ENCODE measurements at regions not wholly inside any gene's neighbourhood (a gene's known extent, or its start where the extent isn't known, plus 50 kb on each side); places are given as distances from the start of the nearest gene placed in this dataset.
"Not testable (repeated sequence)": the region's sequence is repeated elsewhere in the genome, so short reads cannot be mapped to it uniquely, and the experiment has no call there.

DNA sequence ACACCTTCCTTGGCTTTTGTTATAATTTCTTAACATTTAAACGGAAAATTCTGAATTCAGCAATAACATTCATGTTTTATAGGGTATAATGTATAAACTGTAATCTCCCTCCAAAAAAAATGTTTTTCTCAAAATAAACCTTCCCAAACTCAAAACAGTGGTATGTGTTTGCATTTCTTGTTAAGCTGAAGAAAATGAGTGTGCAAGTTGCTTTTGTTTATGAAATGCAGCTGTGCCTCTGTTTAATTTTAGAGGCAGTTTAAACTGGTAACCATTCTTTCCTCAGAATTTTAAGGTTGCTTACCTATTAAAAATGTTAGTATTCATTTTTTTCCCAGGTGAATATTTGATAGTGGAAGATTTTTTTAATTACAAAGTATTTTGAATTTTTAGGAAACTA is 105.0 kb upstream of the ANKRD50 start:
- DNase-seq (ENCODE audit: low read depth in 1 of 2, low spot score in 1 of 2) = no peak
- no peak for TF ChIP-seq JUND (IDR thresholded peaks at IDR 0.05; ENCODE audit: low read depth)
- in situ Hi-C loops (cut with HindIII; ENCODE audit: low pct_unique_long_range_greater_than_20kb, low sequenced_read_pairs) = no loop called here

DNA sequence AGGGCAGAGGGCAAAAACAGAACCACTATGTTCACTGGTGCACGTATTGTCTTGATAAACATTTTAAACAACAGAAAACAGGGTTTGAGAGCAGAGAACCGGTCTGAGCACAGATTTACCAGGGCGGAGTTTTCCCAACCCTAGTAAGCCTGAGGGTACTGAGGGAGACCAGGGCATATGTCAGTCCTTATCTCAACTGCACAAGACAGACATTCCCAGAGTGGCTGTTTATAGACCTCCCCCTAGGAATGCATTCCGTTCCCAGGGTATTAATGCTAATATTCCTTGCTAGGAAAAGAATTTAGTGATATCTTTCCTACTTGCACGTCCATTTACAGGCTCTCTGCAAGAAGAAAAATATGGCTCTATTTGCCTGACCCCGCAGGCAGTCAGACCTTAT is 99.7 kb upstream of the ANKRD50 start:
- in situ Hi-C loops (cut with HindIII; ENCODE audit: low pct_unique_long_range_greater_than_20kb, low sequenced_read_pairs); DNase-seq (ENCODE audit: low read depth in 1 of 2, low spot score in 1 of 2): not testable (repeated sequence)

DNA sequence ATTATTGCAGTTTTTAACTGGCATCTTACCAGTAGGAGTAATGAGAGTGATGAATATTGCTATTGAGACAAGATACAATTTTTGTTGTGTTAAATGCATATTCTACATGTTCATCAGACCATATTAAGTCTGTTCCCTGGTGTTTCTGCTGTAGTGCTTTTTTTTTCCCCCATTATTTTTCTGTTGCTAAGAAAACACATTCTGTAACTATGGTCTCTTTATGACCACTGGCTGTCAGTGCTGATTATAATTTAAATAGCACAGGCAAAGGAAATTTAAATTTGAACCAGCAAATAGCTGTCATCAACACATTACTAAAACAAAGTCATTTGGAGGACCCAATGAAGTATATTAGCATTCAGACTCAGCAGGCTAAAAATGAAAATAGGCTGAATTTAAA is 98.3 kb upstream of the ANKRD50 start:
- DNase-seq (ENCODE audit: low read depth in 1 of 2, low spot score in 1 of 2) = no peak
- TF ChIP-seq JUND (IDR thresholded peaks at IDR 0.05; ENCODE audit: low read depth) = no peak
- in situ Hi-C loops (cut with HindIII; ENCODE audit: low pct_unique_long_range_greater_than_20kb, low sequenced_read_pairs) = no loop called here

DNA sequence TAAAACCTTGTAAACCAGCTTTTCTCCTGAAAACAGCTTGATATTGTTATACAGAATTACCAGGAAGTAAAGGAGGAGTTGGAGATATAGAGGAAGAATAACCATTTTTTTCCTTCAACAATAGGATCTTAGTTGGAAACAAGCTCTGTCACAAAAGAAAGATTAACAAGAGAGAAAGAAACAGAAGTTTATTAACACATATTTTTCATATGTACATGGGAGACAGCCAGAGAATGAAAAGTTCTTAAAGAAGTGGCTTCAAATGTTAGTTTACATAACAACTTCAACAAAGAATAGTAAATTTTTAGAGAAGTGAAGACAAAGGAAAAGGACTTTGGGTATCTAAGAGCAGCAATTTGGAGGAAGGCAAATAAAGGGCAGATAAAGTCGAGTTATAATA is 94.9 kb upstream of the ANKRD50 start:
- TF ChIP-seq JUND (IDR thresholded peaks at IDR 0.05; ENCODE audit: low read depth) = no peak
- in situ Hi-C loops (cut with HindIII; ENCODE audit: low pct_unique_long_range_greater_than_20kb, low sequenced_read_pairs) = no loop called here
- no peak for DNase-seq (ENCODE audit: low read depth in 1 of 2, low spot score in 1 of 2)

DNA sequence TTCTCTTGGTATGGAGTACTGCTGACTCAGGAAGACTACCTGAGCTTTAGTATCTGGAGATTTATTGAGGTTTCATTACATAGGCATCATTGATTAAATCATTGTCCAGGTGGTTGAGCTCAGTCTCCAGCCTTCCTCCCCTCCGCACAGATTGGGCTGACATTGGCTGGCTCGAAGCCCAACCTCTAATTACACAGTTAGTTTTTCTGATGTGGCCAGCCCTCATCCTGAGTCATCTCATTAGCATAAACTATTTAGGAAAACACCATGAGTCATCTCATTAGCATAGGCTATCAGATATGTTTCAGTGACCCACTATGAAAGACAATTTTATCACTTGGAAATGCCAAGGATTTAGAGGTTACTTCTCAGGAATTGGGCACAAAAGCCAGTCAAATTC is 93.9 kb upstream of the ANKRD50 start:
- in situ Hi-C loops (cut with HindIII; ENCODE audit: low pct_unique_long_range_greater_than_20kb, low sequenced_read_pairs) = no loop called here
- no peak for TF ChIP-seq JUND (IDR thresholded peaks at IDR 0.05; ENCODE audit: low read depth)

DNA sequence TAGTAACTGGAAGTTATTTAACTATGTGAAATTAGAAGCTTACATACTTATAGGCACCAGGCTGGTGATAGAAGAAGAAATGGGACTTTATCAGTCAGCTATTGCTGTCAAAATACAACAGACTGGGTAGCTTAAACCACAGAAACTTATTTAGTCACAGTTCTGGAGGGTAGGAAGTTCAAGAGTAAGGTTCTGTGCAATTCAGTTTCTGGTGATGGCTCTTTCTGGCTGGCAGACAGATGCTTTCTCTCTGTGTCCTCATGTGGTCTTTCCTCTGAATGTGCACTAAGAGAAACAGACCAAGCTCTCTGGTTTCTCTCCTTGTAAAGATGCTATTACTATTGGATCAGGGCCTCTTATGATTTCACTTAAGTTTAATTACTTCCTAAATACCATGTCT is 92.1 kb upstream of the ANKRD50 start:
- in situ Hi-C loops (cut with HindIII; ENCODE audit: low pct_unique_long_range_greater_than_20kb, low sequenced_read_pairs) = no loop called here
- no peak for DNase-seq (ENCODE audit: low read depth in 1 of 2, low spot score in 1 of 2)
- no peak for TF ChIP-seq JUND (IDR thresholded peaks at IDR 0.05; ENCODE audit: low read depth)

More for the DNA sequence above, 93.9 kb upstream of the ANKRD50 start:
- no peak for DNase-seq (ENCODE audit: low read depth in 1 of 2, low spot score in 1 of 2)

DNA sequence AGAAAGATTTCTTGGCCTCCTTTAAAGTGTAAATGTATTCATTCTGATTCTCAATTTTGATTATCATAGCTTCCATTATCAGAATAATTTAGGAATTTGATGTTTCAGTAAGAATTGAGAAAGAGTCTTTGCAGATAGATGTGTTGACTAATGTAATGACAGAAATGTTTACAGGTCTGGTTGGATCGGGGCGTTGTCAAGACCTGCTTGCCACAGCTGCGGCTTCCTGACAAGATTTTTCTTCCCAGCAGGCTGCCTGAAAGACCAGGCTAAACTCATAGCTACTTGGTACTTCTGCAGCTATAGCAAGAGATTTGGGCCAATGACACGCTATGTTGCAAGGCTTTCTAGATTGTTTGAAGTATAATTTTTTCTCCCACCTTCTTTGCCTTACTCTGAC is 91.5 kb upstream of the ANKRD50 start:
- no peak for DNase-seq (ENCODE audit: low read depth in 1 of 2, low spot score in 1 of 2)
- no peak for TF ChIP-seq JUND (IDR thresholded peaks at IDR 0.05; ENCODE audit: low read depth)
- in situ Hi-C loops (cut with HindIII; ENCODE audit: low pct_unique_long_range_greater_than_20kb, low sequenced_read_pairs) = no loop called here

DNA sequence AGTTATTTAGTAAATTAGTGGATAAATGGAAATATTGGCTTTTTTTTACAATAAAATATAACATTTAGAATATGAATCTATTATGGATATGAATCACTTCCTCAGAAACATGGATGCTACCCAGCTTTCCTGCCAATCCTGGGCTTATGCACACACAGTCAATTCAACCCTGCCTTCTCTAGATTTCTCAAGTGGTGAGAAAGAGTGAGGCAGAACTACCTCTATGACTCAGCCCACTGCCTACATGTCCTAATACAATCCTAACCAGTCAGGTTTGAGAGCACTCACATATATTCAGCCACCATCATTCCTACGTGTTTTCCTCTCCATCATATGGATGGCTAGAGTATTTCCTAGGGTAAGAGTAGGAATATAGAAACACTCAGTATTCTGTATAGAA is 91.1 kb upstream of the ANKRD50 start:
- no peak for TF ChIP-seq JUND (IDR thresholded peaks at IDR 0.05; ENCODE audit: low read depth)
- no peak for DNase-seq (ENCODE audit: low read depth in 1 of 2, low spot score in 1 of 2)
- in situ Hi-C loops (cut with HindIII; ENCODE audit: low pct_unique_long_range_greater_than_20kb, low sequenced_read_pairs) = no loop called here

DNA sequence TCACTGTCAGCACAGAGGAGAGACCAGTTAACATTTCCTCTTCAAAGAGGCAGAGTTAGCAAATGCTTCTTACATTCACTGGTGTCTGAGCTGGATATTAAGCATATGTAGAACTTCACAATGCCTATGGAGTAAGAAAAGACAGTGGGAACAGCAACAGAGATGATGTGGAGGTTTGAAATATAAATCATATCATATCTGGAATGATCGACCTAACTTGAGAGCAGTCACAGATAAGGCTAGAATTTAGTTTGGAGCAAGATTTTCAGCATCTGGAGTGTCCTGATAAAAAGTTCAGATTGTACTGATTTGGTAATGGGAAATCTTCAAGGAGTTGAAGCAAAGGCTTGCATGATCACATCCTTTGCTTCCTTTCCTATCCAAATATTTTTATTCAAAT is 90.5 kb upstream of the ANKRD50 start:
- in situ Hi-C loops (cut with HindIII; ENCODE audit: low pct_unique_long_range_greater_than_20kb, low sequenced_read_pairs) = no loop called here
- no peak for DNase-seq (ENCODE audit: low read depth in 1 of 2, low spot score in 1 of 2)
- no peak for TF ChIP-seq JUND (IDR thresholded peaks at IDR 0.05; ENCODE audit: low read depth)

DNA sequence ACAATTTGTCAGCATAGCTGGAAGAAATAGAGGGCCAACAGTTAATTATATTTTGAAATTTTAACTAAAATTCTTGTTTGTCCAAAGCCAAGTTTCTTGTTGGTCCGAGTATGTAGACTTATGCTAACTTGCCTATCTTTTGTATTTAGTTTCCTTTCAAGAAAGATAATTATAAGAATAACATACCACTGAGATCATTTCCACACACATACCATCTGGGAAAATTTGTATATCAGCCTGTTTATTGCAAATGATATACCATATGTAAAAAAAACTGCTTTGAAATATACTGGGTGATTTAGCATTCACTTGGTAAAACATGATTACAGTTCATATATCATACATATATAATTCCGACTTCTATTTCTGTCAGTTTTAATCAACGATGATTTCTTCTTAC is 84.7 kb upstream of the ANKRD50 start:
- TF ChIP-seq JUND (IDR thresholded peaks at IDR 0.05; ENCODE audit: low read depth) = no peak
- in situ Hi-C loops (cut with HindIII; ENCODE audit: low pct_unique_long_range_greater_than_20kb, low sequenced_read_pairs) = no loop called here
- DNase-seq (ENCODE audit: low read depth in 1 of 2, low spot score in 1 of 2) = no peak

DNA sequence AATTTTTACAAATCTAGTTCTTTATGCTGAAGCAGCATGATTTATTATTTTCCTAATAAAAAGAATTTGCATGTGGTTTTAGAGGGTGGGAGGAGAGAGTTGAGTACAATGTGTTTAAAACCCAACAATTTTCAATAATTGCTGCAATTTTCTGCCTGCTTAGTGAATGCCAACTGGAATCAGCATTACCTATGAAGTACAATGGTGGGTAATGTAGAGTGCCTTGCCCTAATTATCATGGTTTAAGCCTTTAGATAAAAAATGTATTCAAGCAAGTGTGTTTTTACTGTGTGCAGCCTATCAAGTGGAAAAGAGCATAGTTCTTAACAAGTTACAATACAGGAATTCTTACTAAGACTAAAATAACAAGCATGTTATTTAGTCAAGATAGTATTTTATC is 77.9 kb upstream of the ANKRD50 start:
- TF ChIP-seq JUND (IDR thresholded peaks at IDR 0.05; ENCODE audit: low read depth) = no peak
- in situ Hi-C loops (cut with HindIII; ENCODE audit: low pct_unique_long_range_greater_than_20kb, low sequenced_read_pairs) = no loop called here
- DNase-seq (ENCODE audit: low read depth in 1 of 2, low spot score in 1 of 2) = no peak

DNA sequence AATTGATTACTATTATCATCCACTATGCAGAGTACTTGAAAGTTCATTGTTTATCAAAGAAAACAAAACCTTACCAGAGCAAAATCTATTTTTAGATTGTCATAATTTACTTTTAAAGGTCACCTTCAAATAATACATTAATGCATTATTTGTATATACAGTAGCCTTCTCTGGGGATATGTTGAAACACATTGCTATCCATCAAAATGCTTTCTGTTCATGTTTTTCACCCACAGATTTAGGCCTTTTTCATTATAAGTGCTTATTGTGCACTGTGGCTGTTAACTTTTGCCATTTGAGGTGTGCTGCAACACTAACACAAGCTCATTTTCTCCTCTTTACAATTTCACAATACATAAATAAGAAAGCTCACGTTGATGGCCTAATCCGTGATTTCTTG is 74.1 kb upstream of the ANKRD50 start:
- TF ChIP-seq JUND (IDR thresholded peaks at IDR 0.05; ENCODE audit: low read depth) = no peak
- in situ Hi-C loops (cut with HindIII; ENCODE audit: low pct_unique_long_range_greater_than_20kb, low sequenced_read_pairs) = no loop called here
- no peak for DNase-seq (ENCODE audit: low read depth in 1 of 2, low spot score in 1 of 2)

DNA sequence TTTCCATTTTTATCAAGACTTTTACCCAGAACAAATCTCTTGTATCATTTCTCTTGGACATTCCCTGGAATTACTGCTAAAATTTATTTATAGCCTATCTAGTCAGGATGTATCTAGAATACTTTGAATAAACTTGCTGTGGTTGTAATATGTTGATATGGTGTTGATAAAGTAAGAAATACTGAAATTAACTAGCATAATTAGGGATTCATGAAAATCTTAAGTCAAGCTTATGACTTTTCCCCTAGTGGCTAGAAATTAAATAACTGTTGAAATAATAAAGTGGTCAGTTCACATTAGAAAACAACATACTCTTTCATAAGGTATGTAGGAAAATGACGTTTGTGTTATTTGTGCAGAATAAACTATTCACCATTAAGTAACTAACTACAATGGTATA is 73.1 kb upstream of the ANKRD50 start:
- no peak for TF ChIP-seq JUND (IDR thresholded peaks at IDR 0.05; ENCODE audit: low read depth)

DNA sequence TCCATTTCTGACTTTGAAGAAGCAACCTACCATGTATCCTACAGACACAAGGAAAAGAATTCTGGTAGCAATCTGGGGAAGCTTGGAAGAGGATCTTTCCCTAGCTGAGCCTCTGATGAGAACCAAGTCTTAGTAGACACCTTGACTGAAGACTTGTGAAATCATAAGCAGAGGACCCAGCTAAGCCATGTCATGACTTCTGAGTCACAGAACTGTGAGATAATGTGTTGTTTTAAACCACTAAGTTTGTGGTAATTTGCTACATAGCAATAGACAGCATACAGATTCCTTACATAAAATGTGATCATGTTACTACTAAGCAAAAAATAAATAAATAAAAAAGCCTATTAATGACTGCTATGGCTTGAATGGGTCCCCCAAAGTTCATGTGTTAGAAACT is 71.3 kb upstream of the ANKRD50 start:
- in situ Hi-C loops (cut with HindIII; ENCODE audit: low pct_unique_long_range_greater_than_20kb, low sequenced_read_pairs) = no loop called here
- no peak for DNase-seq (ENCODE audit: low read depth in 1 of 2, low spot score in 1 of 2)

More for the DNA sequence above, 73.1 kb upstream of the ANKRD50 start:
- in situ Hi-C loops (cut with HindIII; ENCODE audit: low pct_unique_long_range_greater_than_20kb, low sequenced_read_pairs) = no loop called here
- DNase-seq (ENCODE audit: low read depth in 1 of 2, low spot score in 1 of 2) = no peak

DNA sequence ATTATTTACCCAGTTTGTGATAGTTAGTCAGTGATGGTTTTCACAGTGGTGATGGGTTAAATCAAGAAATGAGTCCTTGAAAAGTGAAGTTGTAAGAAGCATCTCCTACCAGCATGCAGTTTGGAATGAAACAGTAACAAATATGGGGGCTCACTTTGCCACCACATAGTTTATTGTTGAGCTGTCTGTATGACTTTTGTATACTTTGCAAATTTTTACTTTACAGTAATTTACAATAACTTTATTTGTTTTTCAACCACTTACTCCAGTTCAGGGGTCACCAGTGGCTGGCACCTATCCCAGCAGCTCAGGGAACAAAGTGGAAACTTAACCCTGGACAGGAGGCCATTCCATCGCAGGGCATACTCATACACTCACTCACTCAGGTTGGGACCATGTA is 64.5 kb upstream of the ANKRD50 start:
- in situ Hi-C loops (cut with HindIII; ENCODE audit: low pct_unique_long_range_greater_than_20kb, low sequenced_read_pairs) = no loop called here
- TF ChIP-seq JUND (IDR thresholded peaks at IDR 0.05; ENCODE audit: low read depth) = no peak
- no peak for DNase-seq (ENCODE audit: low read depth in 1 of 2, low spot score in 1 of 2)

More for the DNA sequence above, 71.3 kb upstream of the ANKRD50 start:
- no peak for TF ChIP-seq JUND (IDR thresholded peaks at IDR 0.05; ENCODE audit: low read depth)

Data from T47D (cell line).